Nephron progenitor cell (in vitro differentiated cells): ENCODE measurements at regions not wholly inside any gene's neighbourhood (a gene's known extent, or its start where the extent isn't known, plus 50 kb on each side); places are given as distances from the start of the nearest gene placed in this dataset.
A peak's percentile ranks its signal among the peaks of the same experiment; 100 is the strongest.

Experiments
- DNase-seq: peaks from one replicate; pipeline ENCODE4 v3.0.0; 2021
- H3K27ac Mint-ChIP-seq: 2 replicates; pipeline ENCODE4 v1.8.0; 2021; ENCODE audit warnings: mild to moderate bottlenecking, moderate library complexity, mixed read lengths
- H3K27me3 Mint-ChIP-seq: 2 replicates; pipeline ENCODE4 v1.8.0; 2021; ENCODE audit warnings: mild to moderate bottlenecking, low read depth, mixed read lengths; ENCODE audit not compliant: poor library complexity
- H3K36me3 Mint-ChIP-seq: 2 replicates; pipeline ENCODE4 v1.8.0; 2021; ENCODE audit warnings: low read depth, mixed read lengths
- H3K4me1 Mint-ChIP-seq: 2 replicates; pipeline ENCODE4 v1.8.0; 2021; ENCODE audit warnings: mixed read lengths
- H3K4me3 Mint-ChIP-seq: 2 replicates; pipeline ENCODE4 v1.8.0; 2021; ENCODE audit warnings: mild to moderate bottlenecking, moderate library complexity, mixed read lengths
- H3K9me3 Mint-ChIP-seq: 2 replicates; pipeline ENCODE4 v1.8.0; 2021; ENCODE audit warnings: mild to moderate bottlenecking, moderate library complexity, mixed read lengths
- CTCF ChIP-seq: fragments of 200-600 bp; sonication (generic); IDR thresholded peaks from 2 replicates; pipeline ENCODE4 v1.5.0; 2021; ENCODE audit warnings: antibody characterized with exemption

DNA sequence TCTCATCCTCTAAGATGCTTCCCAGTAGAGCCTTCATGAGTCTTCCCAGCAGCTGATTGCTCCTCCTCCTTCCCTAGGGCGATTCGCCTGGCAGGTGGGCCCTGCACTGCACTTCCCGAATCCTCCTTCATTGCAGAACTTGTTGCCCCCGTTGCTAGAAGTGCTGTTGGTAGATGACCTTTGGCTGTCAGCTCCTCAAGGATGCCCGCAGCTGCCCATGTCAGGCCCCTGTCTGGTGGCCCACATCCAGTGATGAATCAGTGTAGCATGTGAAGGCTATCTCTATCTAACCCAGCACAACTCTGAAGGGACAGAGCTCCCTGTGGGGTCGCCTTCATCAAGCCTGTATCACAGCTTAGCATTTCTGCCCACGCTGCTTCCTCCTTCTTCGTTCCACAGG lies 52.1 kb upstream of the F3 start:
- TF ChIP-seq CTCF, result no peak
- DNase-seq, result no peak

DNA sequence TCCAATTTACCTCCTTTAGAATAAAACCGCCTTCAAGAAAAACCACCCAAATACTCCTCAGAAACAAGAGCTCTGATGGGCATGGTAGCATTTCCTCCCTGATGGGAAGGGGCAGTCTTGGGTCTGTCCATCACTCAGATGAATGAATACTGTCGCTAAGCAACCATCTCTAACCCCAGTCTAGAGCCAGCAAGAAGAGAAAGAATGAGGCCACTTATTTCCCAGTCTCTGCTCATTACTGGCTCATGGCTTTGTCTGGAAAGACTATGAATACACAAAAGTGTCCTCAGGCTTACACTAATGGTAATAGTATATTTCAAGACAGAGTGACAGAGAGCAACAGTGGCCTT lies 51.0 kb upstream of the F3 start:
- no peak for TF ChIP-seq CTCF
- DNase-seq, result no peak
- Mint-ChIP-seq H3K4me3 (peak overlapping the region; percentile 31), H3K9me3 (no peaks in the 10 kb centered on the region), H3K36me3 (no peaks in the 10 kb centered on the region), H3K4me1 (peaks cover 85% of the 10 kb centered on the region), H3K27me3 (no peaks in the 10 kb centered on the region), H3K27ac (peak overlapping the region; percentile 76)

More for the DNA sequence above, 52.1 kb upstream of the F3 start:
- Mint-ChIP-seq H3K27ac (no peak overlapping the region), H3K27me3 (no peaks in the 10 kb centered on the region), H3K36me3 (no peaks in the 10 kb centered on the region), H3K9me3 (no peaks in the 10 kb centered on the region), H3K4me1 (peaks cover 88% of the 10 kb centered on the region), H3K4me3 (no peak overlapping the region)

- H3K4me1 Mint-ChIP-seq, result peaks cover 79% of the 10 kb centered on the region
These were observed 50.4 kb upstream of the F3 start for GRCh38 chr1:94591823-94592570.

More at GRCh38 chr1:94591823-94592570, 50.4 kb upstream of the F3 start:
- no peak for DNase-seq
- H3K4me3 Mint-ChIP-seq, result peak overlapping the region; percentile 31
- TF ChIP-seq CTCF, result no peak
- H3K27me3 Mint-ChIP-seq, result no peaks in the 10 kb centered on the region
- H3K27ac Mint-ChIP-seq, result peak overlapping the region; percentile 76
- no peaks in the 10 kb centered on the region for H3K9me3 Mint-ChIP-seq
- no peaks in the 10 kb centered on the region for H3K36me3 Mint-ChIP-seq
